ENCODE measurements at regions not wholly inside any gene's neighbourhood (a gene's known extent, or its start where the extent isn't known, plus 50 kb on each side); places are given as distances from the start of the nearest gene placed in this dataset.
"Not testable (repeated sequence)": the region's sequence is repeated elsewhere in the genome, so short reads cannot be mapped to it uniquely, and the experiment has no call there.

DNA sequence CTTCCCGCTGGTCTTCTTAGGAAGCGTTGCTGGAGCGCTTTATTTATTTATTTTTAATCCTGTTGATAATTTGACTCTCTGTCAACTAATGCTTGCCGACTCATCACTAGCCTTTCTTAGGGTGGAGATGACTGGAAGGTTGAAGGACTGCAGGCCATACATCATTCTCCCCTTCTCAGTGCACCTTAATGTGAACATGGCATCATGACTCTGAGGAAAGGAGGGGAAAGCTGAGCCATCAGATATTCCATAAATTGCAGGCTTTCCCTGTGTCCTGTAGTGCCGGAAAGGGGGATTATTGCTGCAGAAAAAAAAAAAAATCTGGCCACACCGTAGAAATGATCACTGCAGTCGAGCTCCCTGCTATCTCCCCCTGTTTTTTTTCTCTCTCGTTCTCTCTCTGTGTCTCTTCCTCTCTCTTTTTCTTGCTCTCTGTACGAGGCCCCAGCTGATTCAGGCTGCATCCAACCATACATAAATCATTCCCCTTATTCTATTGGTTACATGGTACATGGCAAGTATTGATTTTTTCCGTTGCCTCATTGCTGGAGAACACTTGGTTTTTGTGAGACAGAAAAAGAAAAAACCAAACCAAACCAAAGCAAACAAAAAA lies 125.8 kb upstream of the EFEMP1 start:
- Histone ChIP-seq H4K20me1 (ENCODE audit: insufficient read depth, low read depth, low read length) (no peaks in the 10 kb centered on the region), H3K4me2 (ENCODE audit: low read depth, low read length, poor library complexity, severe bottlenecking) (no peak overlapping the region), H3K4me3 (ENCODE audit: low read length) (no peak overlapping the region)

DNA sequence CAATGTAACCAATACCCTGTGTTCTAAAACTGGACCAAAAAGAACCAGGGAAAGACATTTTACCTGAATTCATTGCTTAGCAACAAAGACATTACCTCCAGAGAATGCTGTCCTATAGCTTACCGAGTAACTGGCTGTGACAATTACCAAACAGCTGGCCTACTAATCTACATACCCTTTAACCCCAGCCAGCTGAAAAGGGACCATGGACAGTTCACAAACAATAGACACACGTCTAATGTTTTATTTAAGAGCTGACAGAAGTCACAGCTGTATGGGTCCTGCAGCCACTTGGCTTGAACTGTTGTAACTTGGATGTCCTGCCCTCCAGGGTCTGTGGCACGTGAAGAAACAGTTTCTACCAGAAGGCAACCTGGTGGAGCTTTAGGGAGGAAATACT lies 130.1 kb upstream of the EFEMP1 start:
- no peaks in the 10 kb centered on the region for H3K36me3 ChIP-seq (ENCODE audit: insufficient read depth, low read length)
- H3K4me1 ChIP-seq (ENCODE audit: low read length): no peaks in the 10 kb centered on the region
- H3K9me3 ChIP-seq (ENCODE audit: low read length): no peaks in the 10 kb centered on the region
- no peaks in the 10 kb centered on the region for H3K9me2 ChIP-seq (replicated peaks; ENCODE audit: insufficient read depth, low read length)
- H2AFZ ChIP-seq (ENCODE audit: low read length): no peak overlapping the region
- no peak overlapping the region for H3K4me2 ChIP-seq (ENCODE audit: low read depth, low read length, poor library complexity, severe bottlenecking)
- no peaks in the 10 kb centered on the region for H3K27me3 ChIP-seq (ENCODE audit: low read length)
- no peaks in the 10 kb centered on the region for H4K20me1 ChIP-seq (ENCODE audit: insufficient read depth, low read depth, low read length)
- H3K79me2 ChIP-seq (ENCODE audit: low read length): no peaks in the 10 kb centered on the region
- H3K4me3 ChIP-seq (ENCODE audit: low read length): no peak overlapping the region
- no peak overlapping the region for H3K9ac ChIP-seq (ENCODE audit: low read length)
- no peak overlapping the region for H3K27ac ChIP-seq (ENCODE audit: low read length)
- no peak for DNase-seq

More for the DNA sequence above, 125.8 kb upstream of the EFEMP1 start:
- no peaks in the 10 kb centered on the region for H3K4me1 ChIP-seq (ENCODE audit: low read length)
- no peaks in the 10 kb centered on the region for H3K27me3 ChIP-seq (ENCODE audit: low read length)
- H3K9ac ChIP-seq (ENCODE audit: low read length): no peak overlapping the region
- H3K27ac ChIP-seq (ENCODE audit: low read length): no peak overlapping the region
- no peaks in the 10 kb centered on the region for H3K9me2 ChIP-seq (replicated peaks; ENCODE audit: insufficient read depth, low read length)
- H2AFZ ChIP-seq (ENCODE audit: low read length): no peak overlapping the region
- H3K79me2 ChIP-seq (ENCODE audit: low read length): no peaks in the 10 kb centered on the region
- no peak for DNase-seq
- H3K9me3 ChIP-seq (ENCODE audit: low read length): no peaks in the 10 kb centered on the region
- H3K36me3 ChIP-seq (ENCODE audit: insufficient read depth, low read length): no peaks in the 10 kb centered on the region

DNA sequence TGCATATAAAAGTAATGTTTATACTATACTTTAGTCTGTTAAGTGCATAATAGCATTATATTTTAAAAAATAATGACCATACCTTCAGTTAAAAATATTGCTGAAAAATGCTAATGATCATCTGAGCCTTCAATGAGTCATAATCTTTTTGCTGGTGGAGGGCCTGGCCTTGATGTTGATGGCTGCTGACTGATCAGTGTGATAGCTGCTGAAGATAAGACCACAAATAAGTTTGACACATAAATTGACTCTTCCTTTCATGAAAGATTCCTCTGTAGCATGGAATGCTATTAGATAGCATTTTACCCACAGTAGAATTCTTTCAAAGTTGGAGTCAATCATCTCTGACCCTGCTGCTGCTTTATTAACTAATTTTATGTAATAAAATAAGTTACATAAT lies 128.4 kb upstream of the CCDC85A start:
- no peaks in the 10 kb centered on the region for H4K20me1 ChIP-seq (ENCODE audit: insufficient read depth, low read depth, low read length)
- H3K36me3 ChIP-seq (ENCODE audit: insufficient read depth, low read length): no peaks in the 10 kb centered on the region
- H3K4me3 ChIP-seq (ENCODE audit: low read length): no peak overlapping the region
- no peaks in the 10 kb centered on the region for H3K27me3 ChIP-seq (ENCODE audit: low read length)
- H3K27ac ChIP-seq (ENCODE audit: low read length): no peak overlapping the region
- no peak overlapping the region for H3K9ac ChIP-seq (ENCODE audit: low read length)
- no peaks in the 10 kb centered on the region for H3K4me1 ChIP-seq (ENCODE audit: low read length)
- no peaks in the 10 kb centered on the region for H3K9me2 ChIP-seq (replicated peaks; ENCODE audit: insufficient read depth, low read length)
- no peaks in the 10 kb centered on the region for H3K9me3 ChIP-seq (ENCODE audit: low read length)
- H3K4me2 ChIP-seq (ENCODE audit: low read depth, low read length, poor library complexity, severe bottlenecking): no peak overlapping the region
- DNase-seq: no peak
- no peaks in the 10 kb centered on the region for H3K79me2 ChIP-seq (ENCODE audit: low read length)
- H2AFZ ChIP-seq (ENCODE audit: low read length): no peak overlapping the region

DNA sequence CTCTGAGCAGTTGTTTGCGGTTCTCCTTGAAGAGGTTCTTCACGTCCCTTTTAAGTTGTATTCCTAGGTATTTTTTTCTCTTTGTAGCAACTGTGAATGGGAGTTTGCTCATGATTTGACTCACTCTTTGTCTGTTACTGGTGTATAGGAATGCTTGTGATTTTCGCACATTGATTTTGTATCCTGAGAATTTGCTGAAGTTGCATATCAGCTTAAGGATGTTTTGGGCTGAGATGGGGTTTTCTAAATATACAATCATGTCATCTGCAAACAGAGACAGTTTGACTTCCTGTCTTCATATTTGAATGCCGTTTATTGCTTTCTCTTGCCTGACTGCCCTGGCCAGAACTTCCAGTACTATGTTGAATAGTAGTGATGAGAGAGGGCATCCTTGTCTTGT lies 122.5 kb upstream of the CCDC85A start:
- not testable (repeated sequence) for H3K79me2 ChIP-seq (ENCODE audit: low read length); H2AFZ ChIP-seq (ENCODE audit: low read length); H4K20me1 ChIP-seq (ENCODE audit: insufficient read depth, low read depth, low read length); H3K27me3 ChIP-seq (ENCODE audit: low read length); H3K4me3 ChIP-seq (ENCODE audit: low read length); H3K4me1 ChIP-seq (ENCODE audit: low read length); H3K9me2 ChIP-seq (replicated peaks; ENCODE audit: insufficient read depth, low read length); H3K9ac ChIP-seq (ENCODE audit: low read length); H3K4me2 ChIP-seq (ENCODE audit: low read depth, low read length, poor library complexity, severe bottlenecking); H3K36me3 ChIP-seq (ENCODE audit: insufficient read depth, low read length); DNase-seq; H3K27ac ChIP-seq (ENCODE audit: low read length); H3K9me3 ChIP-seq (ENCODE audit: low read length)

DNA sequence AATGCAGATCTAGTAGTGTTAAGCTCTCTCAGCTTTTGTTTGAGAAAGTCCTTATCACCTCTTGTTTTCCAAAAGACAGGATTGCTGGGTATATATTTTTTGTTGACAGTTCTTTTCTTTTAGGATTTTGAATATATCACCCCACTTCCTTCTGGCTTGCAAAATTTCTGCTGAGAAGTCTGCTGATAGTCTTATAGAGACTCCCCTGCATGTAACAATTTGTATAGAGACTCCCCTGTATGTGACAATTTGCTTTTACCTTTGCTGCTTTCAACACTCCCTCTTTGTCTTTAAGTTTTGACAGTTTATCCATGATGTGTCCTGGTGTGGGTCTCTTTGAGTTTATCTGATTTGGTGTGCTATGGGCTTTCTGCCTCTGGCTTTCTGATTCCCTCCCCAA lies 115.0 kb upstream of the CCDC85A start:
- H3K36me3 ChIP-seq (ENCODE audit: insufficient read depth, low read length): no peaks in the 10 kb centered on the region
- H3K27ac ChIP-seq (ENCODE audit: low read length): no peak overlapping the region
- H3K4me2 ChIP-seq (ENCODE audit: low read depth, low read length, poor library complexity, severe bottlenecking): no peak overlapping the region
- no peaks in the 10 kb centered on the region for H3K27me3 ChIP-seq (ENCODE audit: low read length)
- H3K79me2 ChIP-seq (ENCODE audit: low read length): no peaks in the 10 kb centered on the region
- no peak for DNase-seq
- H3K4me1 ChIP-seq (ENCODE audit: low read length): no peaks in the 10 kb centered on the region
- no peaks in the 10 kb centered on the region for H3K9me3 ChIP-seq (ENCODE audit: low read length)
- H3K4me3 ChIP-seq (ENCODE audit: low read length): no peak overlapping the region
- no peaks in the 10 kb centered on the region for H3K9me2 ChIP-seq (replicated peaks; ENCODE audit: insufficient read depth, low read length)
- no peaks in the 10 kb centered on the region for H4K20me1 ChIP-seq (ENCODE audit: insufficient read depth, low read depth, low read length)
- no peak overlapping the region for H3K9ac ChIP-seq (ENCODE audit: low read length)
- no peak overlapping the region for H2AFZ ChIP-seq (ENCODE audit: low read length)

DNA sequence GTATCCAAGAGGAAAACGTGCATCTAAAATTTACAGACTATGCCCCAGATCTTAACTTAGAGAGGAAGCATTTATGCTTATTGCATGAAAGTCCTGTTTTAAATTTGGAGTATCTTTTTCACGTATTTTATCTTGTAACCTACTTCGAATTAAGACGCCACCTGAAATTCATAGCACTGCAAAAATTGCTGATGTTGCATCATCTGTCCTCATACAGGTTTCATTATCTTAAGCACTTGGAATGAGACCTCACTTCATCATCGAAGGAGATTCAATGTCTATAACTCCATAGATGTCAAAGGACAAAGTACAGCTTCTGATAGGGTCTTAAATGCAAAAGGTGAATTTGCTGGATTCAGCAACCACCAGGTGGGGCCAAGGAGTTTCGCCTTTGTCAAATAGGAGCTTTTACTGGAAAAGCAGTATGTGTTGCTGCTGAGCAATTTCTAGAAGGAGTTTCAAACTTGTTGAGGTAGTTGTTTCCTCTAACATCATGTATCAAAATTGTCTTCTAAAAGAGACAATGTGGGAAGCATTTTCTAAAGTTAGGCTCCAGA lies 106.4 kb upstream of the CCDC85A start:
- Histone ChIP-seq H3K79me2 (ENCODE audit: low read length) (no peaks in the 10 kb centered on the region), H3K9me3 (ENCODE audit: low read length) (no peaks in the 10 kb centered on the region), H3K9me2 (replicated peaks; ENCODE audit: insufficient read depth, low read length) (no peaks in the 10 kb centered on the region), H3K27me3 (ENCODE audit: low read length) (no peaks in the 10 kb centered on the region), H2AFZ (ENCODE audit: low read length) (no peak overlapping the region), H3K4me3 (ENCODE audit: low read length) (no peak overlapping the region), H3K9ac (ENCODE audit: low read length) (no peak overlapping the region), H3K36me3 (ENCODE audit: insufficient read depth, low read length) (no peaks in the 10 kb centered on the region), H3K4me2 (ENCODE audit: low read depth, low read length, poor library complexity, severe bottlenecking) (no peak overlapping the region), H3K4me1 (ENCODE audit: low read length) (no peaks in the 10 kb centered on the region), H4K20me1 (ENCODE audit: insufficient read depth, low read depth, low read length) (no peaks in the 10 kb centered on the region), H3K27ac (ENCODE audit: low read length) (no peak overlapping the region)
- peak; percentile 75 for DNase-seq

DNA sequence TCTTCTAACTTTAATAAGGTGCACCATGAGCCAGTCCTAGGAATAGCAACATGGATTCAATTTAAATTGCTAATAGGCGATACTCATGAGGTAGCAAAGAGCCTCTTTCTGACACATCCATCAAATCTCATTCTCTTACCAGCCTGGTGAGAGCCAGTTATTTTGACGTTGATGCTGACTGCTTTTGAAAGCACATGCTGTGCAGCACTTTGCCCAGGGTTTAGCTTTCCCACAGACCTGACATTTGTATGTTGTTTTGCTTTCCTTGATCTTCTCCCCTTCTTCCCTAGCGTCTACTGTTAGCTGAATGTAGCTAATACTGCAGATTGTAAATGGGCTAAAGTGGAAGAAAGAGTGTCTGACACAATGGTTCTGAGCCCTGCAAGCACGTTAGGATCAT lies 101.1 kb upstream of the CCDC85A start:
- Histone ChIP-seq H3K9me2 (replicated peaks; ENCODE audit: insufficient read depth, low read length) (no peaks in the 10 kb centered on the region), H3K36me3 (ENCODE audit: insufficient read depth, low read length) (no peaks in the 10 kb centered on the region), H3K79me2 (ENCODE audit: low read length) (no peaks in the 10 kb centered on the region), H3K4me1 (ENCODE audit: low read length) (no peaks in the 10 kb centered on the region), H3K9ac (ENCODE audit: low read length) (no peak overlapping the region), H3K27ac (ENCODE audit: low read length) (no peak overlapping the region), H4K20me1 (ENCODE audit: insufficient read depth, low read depth, low read length) (no peaks in the 10 kb centered on the region), H3K4me3 (ENCODE audit: low read length) (no peak overlapping the region), H3K9me3 (ENCODE audit: low read length) (no peaks in the 10 kb centered on the region), H3K27me3 (ENCODE audit: low read length) (no peaks in the 10 kb centered on the region), H3K4me2 (ENCODE audit: low read depth, low read length, poor library complexity, severe bottlenecking) (no peak overlapping the region), H2AFZ (ENCODE audit: low read length) (no peak overlapping the region)
- DNase-seq: no peak

DNA sequence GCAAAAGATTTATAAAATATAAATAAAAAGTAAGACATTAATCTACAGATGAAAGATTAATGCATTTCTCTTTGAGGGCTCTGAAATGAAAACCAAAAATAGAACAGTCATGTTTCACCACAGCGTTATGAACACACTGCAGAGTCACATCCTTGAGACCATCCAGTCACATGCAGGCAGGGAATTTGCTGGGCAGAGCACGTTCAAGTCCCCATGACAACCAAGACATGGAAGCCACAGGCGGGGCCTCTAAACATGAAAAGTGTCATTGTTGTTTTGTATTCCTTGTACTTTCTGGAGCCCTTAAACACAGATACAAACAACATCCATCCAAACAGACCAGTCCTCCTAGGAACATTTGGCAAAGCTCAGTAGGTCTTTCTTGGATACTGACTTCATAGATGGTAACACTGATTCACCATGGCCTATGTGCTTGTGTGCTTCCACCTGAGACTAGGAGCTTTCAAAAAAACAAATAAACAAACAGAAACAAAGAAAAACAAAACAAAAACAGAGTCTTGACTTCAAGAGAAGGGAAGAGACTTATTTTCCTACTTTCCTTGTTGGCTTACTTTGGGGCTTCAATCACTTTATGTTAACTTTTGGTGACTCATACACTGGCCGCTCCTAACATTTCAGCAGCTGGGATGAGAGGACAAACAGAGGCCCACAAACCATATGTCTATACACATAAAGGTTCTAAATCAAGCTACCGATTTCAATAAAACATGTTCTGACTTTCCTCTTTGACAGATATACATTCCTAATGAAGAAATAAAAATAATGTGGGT lies 99.5 kb upstream of the CCDC85A start:
- H3K4me3 ChIP-seq (ENCODE audit: low read length): no peak overlapping the region
- no peak overlapping the region for H2AFZ ChIP-seq (ENCODE audit: low read length)
- H3K9me3 ChIP-seq (ENCODE audit: low read length): no peaks in the 10 kb centered on the region
- no peak for DNase-seq
- H3K27me3 ChIP-seq (ENCODE audit: low read length): no peaks in the 10 kb centered on the region
- no peak overlapping the region for H3K9ac ChIP-seq (ENCODE audit: low read length)
- H3K79me2 ChIP-seq (ENCODE audit: low read length): no peaks in the 10 kb centered on the region
- no peak overlapping the region for H3K4me2 ChIP-seq (ENCODE audit: low read depth, low read length, poor library complexity, severe bottlenecking)
- H3K27ac ChIP-seq (ENCODE audit: low read length): no peak overlapping the region
- no peaks in the 10 kb centered on the region for H3K36me3 ChIP-seq (ENCODE audit: insufficient read depth, low read length)
- no peaks in the 10 kb centered on the region for H4K20me1 ChIP-seq (ENCODE audit: insufficient read depth, low read depth, low read length)
- no peaks in the 10 kb centered on the region for H3K9me2 ChIP-seq (replicated peaks; ENCODE audit: insufficient read depth, low read length)
- no peaks in the 10 kb centered on the region for H3K4me1 ChIP-seq (ENCODE audit: low read length)

Measured in Karpas-422 (cell line).